ENCODE measurements at regions not wholly inside any gene's neighbourhood (a gene's known extent, or its start where the extent isn't known, plus 50 kb on each side); places are given as distances from the start of the nearest gene placed in this dataset.

GRCh38 chr2:64749446-64749845, 95.7 kb upstream of the SERTAD2 start:
- Histone ChIP-seq H3K4me1 (ENCODE audit: insufficient read depth) (peaks cover 7% of the 10 kb centered on the region), H3K27ac (peak overlapping the region; percentile 74 to 96), H3K27me3 (no peaks in the 10 kb centered on the region), H3K4me3 (peak overlapping the region; percentile 74), H3K36me3 (no peaks in the 10 kb centered on the region), H3K9me3 (no peaks in the 10 kb centered on the region)
- WGBS, 3 donors: 15 to 19% (median 19%) methylated on average over 4 of the region's 4 CpGs
- DNase-seq: no peak
- intact Hi-C loops (cut with DNase I): no loop called here
- TF ChIP-seq POLR2A (IDR thresholded peaks at IDR 0.05): no peak

DNA sequence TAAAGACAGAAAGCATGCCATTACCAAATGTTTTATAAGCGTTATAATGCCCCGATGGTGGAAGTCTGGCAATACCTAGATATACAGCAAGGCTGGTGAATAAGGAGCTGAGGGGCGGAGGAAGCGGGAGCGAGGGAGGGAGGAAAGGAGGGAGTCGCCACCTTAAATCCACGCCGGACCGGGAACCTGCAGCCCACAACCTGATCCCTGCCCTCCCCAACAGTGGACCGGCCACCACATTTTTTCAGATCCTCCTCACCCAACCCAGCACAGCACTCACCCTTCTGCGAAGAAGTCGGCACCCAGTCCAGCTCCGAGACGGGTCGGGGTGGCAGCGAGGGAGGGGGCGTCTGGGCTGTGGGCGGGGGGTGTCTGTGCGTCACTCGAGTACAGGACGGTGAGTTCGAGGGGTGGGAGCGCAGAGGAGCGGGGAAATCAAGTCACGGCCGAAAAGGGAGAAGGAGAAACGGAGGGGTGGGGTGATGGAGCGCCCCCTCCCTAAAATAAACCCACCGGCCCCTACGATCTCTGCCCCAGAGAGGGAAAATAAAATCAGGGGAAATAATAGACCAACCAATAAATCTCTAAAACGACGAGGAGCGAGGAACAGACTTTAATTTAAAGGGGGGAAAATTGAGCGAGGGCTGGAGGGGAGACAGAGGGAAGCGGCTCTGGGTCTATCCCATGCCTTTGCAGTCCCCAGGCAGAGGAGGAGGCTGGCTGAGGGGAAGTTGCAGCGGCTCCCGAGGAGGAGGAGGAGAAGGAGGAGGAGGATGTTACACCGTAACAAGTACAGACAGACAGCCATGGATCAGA, 96.5 kb upstream of the SERTAD2 start:
- Histone ChIP-seq H3K4me1 (ENCODE audit: insufficient read depth) (peaks cover 7% of the 10 kb centered on the region), H3K27me3 (no peaks in the 10 kb centered on the region), H3K27ac (peak overlapping the region; percentile 74 to 96), H3K36me3 (no peaks in the 10 kb centered on the region), H3K9me3 (no peaks in the 10 kb centered on the region), H3K4me3 (peak overlapping the region; percentile 74)
- intact Hi-C loops (cut with DNase I): loop anchor here (2.0 to 10.0 kb wide), 5 partner anchors 97 to 117 kb away; partner anchors contain the start of gene SERTAD2 (in 2 of the 4)
- no peak for TF ChIP-seq POLR2A (IDR thresholded peaks at IDR 0.05)
- TF ChIP-seq, protein P1, sequence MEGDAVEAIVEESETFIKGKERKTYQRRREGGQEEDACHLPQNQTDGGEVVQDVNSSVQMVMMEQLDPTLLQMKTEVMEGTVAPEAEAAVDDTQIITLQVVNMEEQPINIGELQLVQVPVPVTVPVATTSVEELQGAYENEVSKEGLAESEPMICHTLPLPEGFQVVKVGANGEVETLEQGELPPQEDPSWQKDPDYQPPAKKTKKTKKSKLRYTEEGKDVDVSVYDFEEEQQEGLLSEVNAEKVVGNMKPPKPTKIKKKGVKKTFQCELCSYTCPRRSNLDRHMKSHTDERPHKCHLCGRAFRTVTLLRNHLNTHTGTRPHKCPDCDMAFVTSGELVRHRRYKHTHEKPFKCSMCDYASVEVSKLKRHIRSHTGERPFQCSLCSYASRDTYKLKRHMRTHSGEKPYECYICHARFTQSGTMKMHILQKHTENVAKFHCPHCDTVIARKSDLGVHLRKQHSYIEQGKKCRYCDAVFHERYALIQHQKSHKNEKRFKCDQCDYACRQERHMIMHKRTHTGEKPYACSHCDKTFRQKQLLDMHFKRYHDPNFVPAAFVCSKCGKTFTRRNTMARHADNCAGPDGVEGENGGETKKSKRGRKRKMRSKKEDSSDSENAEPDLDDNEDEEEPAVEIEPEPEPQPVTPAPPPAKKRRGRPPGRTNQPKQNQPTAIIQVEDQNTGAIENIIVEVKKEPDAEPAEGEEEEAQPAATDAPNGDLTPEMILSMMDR (IDR thresholded peaks at IDR 0.05): peak in 1 of 3 donors; percentile 29
- DNase-seq: peak; percentile 62 to 79 (median 76)
- 0 to 1% (median 1%) methylated on average over 38 of the region's 38 CpGs for WGBS, 3 donors

DNA sequence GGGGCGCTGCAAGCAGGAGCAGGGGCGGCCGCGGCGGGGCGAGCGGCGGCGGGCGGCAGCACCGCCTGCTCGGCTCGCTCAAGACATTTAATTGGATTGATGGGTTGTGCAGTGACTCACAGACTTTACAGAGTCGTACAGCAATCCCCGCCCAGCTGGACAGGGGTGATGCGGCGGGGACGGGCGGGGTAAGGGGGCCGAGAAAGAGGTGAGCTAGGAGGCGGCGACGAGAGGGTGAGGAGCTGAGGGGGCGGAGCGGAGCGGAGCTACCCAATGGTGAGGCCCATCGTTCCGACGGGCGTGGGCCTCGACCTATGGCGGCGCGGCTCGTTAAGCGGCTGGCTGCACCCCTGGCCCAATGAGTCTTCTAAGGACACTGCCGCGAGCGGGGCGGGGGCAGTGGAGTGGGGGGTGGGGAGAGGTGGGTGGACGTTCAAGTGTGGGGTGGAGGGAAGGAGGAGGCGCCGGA, 97.1 kb upstream of the SERTAD2 start:
- Histone ChIP-seq H3K9me3 (no peaks in the 10 kb centered on the region), H3K4me1 (ENCODE audit: insufficient read depth) (peaks cover 7% of the 10 kb centered on the region), H3K27me3 (no peaks in the 10 kb centered on the region), H3K36me3 (no peaks in the 10 kb centered on the region), H3K27ac (peak overlapping the region; percentile 74 to 96), H3K4me3 (peak overlapping the region; percentile 74)
- TF ChIP-seq POLR2A (IDR thresholded peaks at IDR 0.05) (peak; percentile 97), EP300 (IDR thresholded peaks at IDR 0.05) (peak; percentile 7)
- TF ChIP-seq, protein P1 (IDR thresholded peaks at IDR 0.05): no peak
- peak; percentile 99 for DNase-seq
- WGBS, 3 donors: 0 to 1% (median 0%) methylated on average over 42 to 43 of the region's 43 CpGs
- intact Hi-C loops (cut with DNase I): loop anchor here (1.0 to 10.0 kb wide), 6 partner anchors 98 to 116 kb away; partner anchors contain the start of gene SERTAD2 (in 2 of the 4)

DNA sequence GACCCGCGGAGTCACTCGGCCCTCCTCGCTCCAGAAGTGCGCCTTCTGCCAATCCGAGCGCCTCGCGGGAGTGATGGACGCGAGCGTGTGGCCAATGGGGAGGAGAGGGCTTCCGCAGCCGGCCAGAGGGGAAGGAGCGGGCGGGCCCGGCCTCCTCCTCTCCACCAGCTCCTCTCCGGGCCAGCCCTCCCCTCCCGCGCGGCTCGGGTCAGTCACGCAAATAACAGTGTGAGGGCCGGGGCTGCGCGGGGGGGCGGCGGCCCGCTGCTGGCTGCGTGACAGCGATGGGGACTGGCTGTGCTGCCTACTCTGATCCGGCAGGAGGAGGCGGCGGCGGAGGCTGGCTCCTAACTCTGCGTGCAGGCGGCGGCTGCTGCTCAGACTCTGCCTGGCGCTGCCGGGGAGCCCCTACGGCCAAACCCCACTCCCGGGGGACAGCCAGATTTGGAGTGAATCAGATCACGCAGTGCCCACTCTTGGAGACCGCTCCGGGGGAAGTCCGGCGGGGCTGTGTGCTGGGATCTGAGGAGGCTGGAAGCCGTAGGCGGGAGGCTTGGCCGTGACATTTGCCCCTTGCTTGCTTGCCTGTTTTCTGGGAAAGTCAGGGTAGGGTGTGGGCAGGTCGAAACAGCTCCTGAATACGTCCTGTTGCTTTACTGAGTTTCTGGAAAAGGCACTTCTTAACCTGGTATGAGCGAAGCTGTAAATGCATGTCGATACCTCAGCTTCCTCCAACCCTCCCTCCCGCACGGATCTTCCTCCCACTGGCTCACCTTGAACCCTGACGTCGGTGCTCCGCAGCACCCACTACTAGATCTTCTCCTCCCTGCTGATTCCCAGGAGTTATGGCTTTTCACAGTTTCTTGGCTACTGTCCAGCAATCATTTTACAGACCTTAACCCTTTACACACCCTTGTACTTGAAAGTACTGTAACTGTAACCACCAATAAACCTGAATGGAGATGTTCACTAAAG, 97.9 kb upstream of the SERTAD2 start:
- intact Hi-C loops (cut with DNase I): loop anchor here (1.0 to 10.0 kb wide), 6 partner anchors 99 to 116 kb away; partner anchors contain the start of gene SERTAD2 (in 2 of the 4)
- Histone ChIP-seq H3K27me3 (no peaks in the 10 kb centered on the region), H3K9me3 (no peaks in the 10 kb centered on the region), H3K27ac (peak overlapping the region; percentile 96), H3K4me1 (ENCODE audit: insufficient read depth) (peaks cover 7% of the 10 kb centered on the region), H3K36me3 (no peaks in the 10 kb centered on the region), H3K4me3 (peak overlapping the region; percentile 78)
- TF ChIP-seq, protein P1 (IDR thresholded peaks at IDR 0.05): peak; percentile 41 to 92 (median 88)
- TF ChIP-seq POLR2A (IDR thresholded peaks at IDR 0.05): peak; percentile 79
- TF ChIP-seq EP300 (IDR thresholded peaks at IDR 0.05): peak; percentile 27
- 0 to 1% (median 1%) methylated on average over 41 to 59 of the region's 59 CpGs for WGBS, 3 donors
- peak in 4 of 5 donors; percentile 99 for DNase-seq
